Tibial nerve (tissue), 4 donors: ENCODE measurements at regions not wholly inside any gene's neighbourhood (a gene's known extent, or its start where the extent isn't known, plus 50 kb on each side); places are given as distances from the start of the nearest gene placed in this dataset.

Experiments used
- DNase-seq, 2 donors: peaks; one replicate each; pipeline ENCODE4 v3.0.0-alpha.2; 2019; ENCODE audit warnings: low spot score in 2 of 2
- H3K27ac ChIP-seq, 4 donors: fragments of 200-600 bp; sonication (generic) in 3 of 4; one replicate each; pipeline ENCODE4 v1.5.1; 2017 to 2019; ENCODE audit warnings: mild to moderate bottlenecking in 1 of 4
- H3K27me3 ChIP-seq, 2 donors: fragments of 200-600 bp; sonication (generic) in 1 of 2; one replicate each; pipeline versions ENCODE4 v1.5.1 to v1.6.0; 2017 to 2019
- H3K36me3 ChIP-seq, 3 donors: fragments of 200-600 bp; sonication (generic); one replicate each; pipeline ENCODE4 v1.5.1; 2018 to 2019
- H3K4me1 ChIP-seq, 4 donors: fragments of 200-600 bp; sonication (generic) in 3 of 4; one replicate each; pipeline ENCODE4 v1.5.1; 2017 to 2019
- H3K4me3 ChIP-seq, 4 donors: fragments of 200-600 bp; sonication (generic) in 3 of 4; one replicate each; pipeline ENCODE4 v1.5.1; 2017 to 2019; ENCODE audit warnings: mild to moderate bottlenecking in 1 of 4, moderate library complexity in 1 of 4
- H3K9me3 ChIP-seq, 4 donors: fragments of 200-600 bp; sonication (generic) in 3 of 4; one replicate each; pipeline ENCODE4 v1.5.1; 2017 to 2019
- EP300 ChIP-seq, 2 donors: sonication (generic); formaldehyde crosslinking; IDR thresholded peaks; one replicate each; pipeline ENCODE4 v1.6.1; 2017; ENCODE audit warnings: antibody characterized with exemption in 2 of 2, mild to moderate bottlenecking in 1 of 2
- POLR2A ChIP-seq, 2 donors: fragments of 450-650 bp; IDR thresholded peaks; one replicate each; pipeline ENCODE4 v1.6.1; 2017; ENCODE audit warnings: antibody characterized with exemption in 2 of 2, mild to moderate bottlenecking in 2 of 2, moderate library complexity in 2 of 2
- WGBS, 2 donors: methylation state at CpG; one replicate each; pipeline ENCODE4 v1.1.5; 2018; 5-methylcytosine and 5-hydroxymethylcytosine counted together
- TF ChIP-seq, protein P1 (sequence below), 5 experiments: fragments of 200-600 bp in 3 of 5; fragments of 450-650 bp in 2 of 5; sonication (generic) in 3 of 5; IDR thresholded peaks; one replicate each; pipeline ENCODE4 v1.5.1; 2016 to 2019; ENCODE audit warnings: antibody characterized with exemption in 5 of 5, mild to moderate bottlenecking in 3 of 5, moderate library complexity in 2 of 5

DNA sequence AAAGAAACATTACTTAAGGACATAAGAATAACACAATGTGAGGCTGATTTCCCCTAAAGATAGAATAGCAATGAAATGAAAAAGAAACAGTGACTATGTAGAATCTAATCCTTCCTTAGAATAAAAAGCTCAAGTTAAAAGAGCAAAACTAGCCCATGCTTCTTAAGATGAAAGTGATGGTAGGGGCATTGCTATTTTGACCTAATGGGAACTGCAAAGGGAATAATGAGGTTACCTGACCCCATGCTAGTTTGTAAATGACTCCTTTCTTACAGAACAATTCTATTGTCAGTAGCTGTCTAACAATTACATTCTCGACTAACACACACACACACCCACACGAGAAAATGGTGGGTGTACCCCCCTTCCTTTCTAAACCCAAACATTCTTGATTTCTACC is 575.8 kb downstream of the CSNK1G3 start:
- no peak overlapping the region for H3K27ac ChIP-seq
- no peaks in the 10 kb centered on the region for H3K36me3 ChIP-seq
- 57 to 58% methylated on average over 2 of the region's 2 CpGs for WGBS, 2 donors
- no peaks in the 10 kb centered on the region for H3K27me3 ChIP-seq
- DNase-seq, result no peak
- H3K9me3 ChIP-seq, result peaks cover 0 to 3% (median 0%) of the 10 kb centered on the region in 4 donors
- H3K4me1 ChIP-seq, result no peaks in the 10 kb centered on the region
- H3K4me3 ChIP-seq, result no peak overlapping the region
- no peak for TF ChIP-seq POLR2A (IDR thresholded peaks at IDR 0.05)
- TF ChIP-seq EP300 (IDR thresholded peaks at IDR 0.05), result no peak
- TF ChIP-seq, protein P1, sequence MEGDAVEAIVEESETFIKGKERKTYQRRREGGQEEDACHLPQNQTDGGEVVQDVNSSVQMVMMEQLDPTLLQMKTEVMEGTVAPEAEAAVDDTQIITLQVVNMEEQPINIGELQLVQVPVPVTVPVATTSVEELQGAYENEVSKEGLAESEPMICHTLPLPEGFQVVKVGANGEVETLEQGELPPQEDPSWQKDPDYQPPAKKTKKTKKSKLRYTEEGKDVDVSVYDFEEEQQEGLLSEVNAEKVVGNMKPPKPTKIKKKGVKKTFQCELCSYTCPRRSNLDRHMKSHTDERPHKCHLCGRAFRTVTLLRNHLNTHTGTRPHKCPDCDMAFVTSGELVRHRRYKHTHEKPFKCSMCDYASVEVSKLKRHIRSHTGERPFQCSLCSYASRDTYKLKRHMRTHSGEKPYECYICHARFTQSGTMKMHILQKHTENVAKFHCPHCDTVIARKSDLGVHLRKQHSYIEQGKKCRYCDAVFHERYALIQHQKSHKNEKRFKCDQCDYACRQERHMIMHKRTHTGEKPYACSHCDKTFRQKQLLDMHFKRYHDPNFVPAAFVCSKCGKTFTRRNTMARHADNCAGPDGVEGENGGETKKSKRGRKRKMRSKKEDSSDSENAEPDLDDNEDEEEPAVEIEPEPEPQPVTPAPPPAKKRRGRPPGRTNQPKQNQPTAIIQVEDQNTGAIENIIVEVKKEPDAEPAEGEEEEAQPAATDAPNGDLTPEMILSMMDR (IDR thresholded peaks at IDR 0.05), result no peak

DNA sequence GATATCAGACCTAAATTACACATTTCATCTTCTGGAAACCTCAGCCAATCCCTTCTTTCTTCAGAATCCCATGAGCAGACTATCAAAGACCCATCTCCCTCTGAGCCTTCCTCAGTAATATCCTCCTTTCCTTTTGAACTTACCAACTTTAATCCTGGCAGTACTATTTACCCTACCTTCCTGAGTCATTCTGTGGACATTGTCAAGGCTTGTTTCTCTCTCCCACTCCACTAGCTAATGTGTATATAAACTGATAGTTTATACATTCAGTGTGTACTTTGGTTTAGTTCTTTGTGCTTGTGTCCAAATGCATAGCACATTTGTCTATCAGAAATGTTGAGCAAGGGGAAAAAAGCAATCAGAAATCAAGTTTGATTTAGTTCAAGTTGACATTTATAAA is 568.3 kb downstream of the CSNK1G3 start:
- H3K36me3 ChIP-seq, result no peaks in the 10 kb centered on the region
- TF ChIP-seq, protein P1 (IDR thresholded peaks at IDR 0.05), result no peak
- TF ChIP-seq POLR2A (IDR thresholded peaks at IDR 0.05) (no peak), EP300 (IDR thresholded peaks at IDR 0.05) (no peak)
- H3K9me3 ChIP-seq, result no peaks in the 10 kb centered on the region
- no peak overlapping the region for H3K4me3 ChIP-seq
- H3K4me1 ChIP-seq, result peaks cover 0 to 3% (median 0%) of the 10 kb centered on the region in 4 donors
- H3K27ac ChIP-seq, result no peak overlapping the region
- no peaks in the 10 kb centered on the region for H3K27me3 ChIP-seq
- DNase-seq, result no peak

- no peaks in the 10 kb centered on the region for H3K9me3 ChIP-seq
- no peaks in the 10 kb centered on the region for H3K36me3 ChIP-seq
- peaks cover 0 to 3% (median 0%) of the 10 kb centered on the region in 4 donors for H3K4me1 ChIP-seq
- no peaks in the 10 kb centered on the region for H3K27me3 ChIP-seq
- TF ChIP-seq POLR2A (IDR thresholded peaks at IDR 0.05), result no peak
- TF ChIP-seq, protein P1 (IDR thresholded peaks at IDR 0.05), result no peak
- TF ChIP-seq EP300 (IDR thresholded peaks at IDR 0.05), result no peak
- no peak overlapping the region for H3K27ac ChIP-seq
- H3K4me3 ChIP-seq, result no peak overlapping the region
- no peak for DNase-seq
Observed at GRCh38 chr5:124079062-124079461, 567.1 kb downstream of the CSNK1G3 start.

DNA sequence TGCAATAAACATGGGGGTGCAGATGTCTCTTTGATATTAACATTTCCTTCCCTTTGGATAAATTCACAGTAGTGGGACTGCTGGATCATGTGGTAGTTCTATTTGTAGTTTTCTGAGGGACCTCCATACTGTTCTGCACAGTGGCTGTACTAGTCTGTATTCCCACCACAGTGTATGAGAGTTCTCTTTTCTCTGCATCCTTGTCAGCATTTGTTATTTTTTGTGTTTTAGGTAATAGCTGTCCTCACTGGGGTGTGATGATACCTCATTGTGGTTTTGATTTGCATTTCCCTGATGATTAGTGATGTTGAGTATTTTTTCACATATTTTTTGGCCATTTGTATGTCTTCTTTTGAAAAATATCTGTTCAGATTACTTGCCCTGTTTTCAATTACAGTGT is 562.5 kb downstream of the CSNK1G3 start:
- Histone ChIP-seq H3K4me1 (peaks cover 0 to 3% (median 0%) of the 10 kb centered on the region in 4 donors), H3K36me3 (no peaks in the 10 kb centered on the region), H3K4me3 (no peak overlapping the region), H3K9me3 (no peaks in the 10 kb centered on the region), H3K27ac (no peak overlapping the region), H3K27me3 (no peaks in the 10 kb centered on the region)
- no peak for TF ChIP-seq EP300 (IDR thresholded peaks at IDR 0.05)
- TF ChIP-seq POLR2A (IDR thresholded peaks at IDR 0.05), result no peak
- TF ChIP-seq, protein P1 (IDR thresholded peaks at IDR 0.05), result no peak
- DNase-seq, result no peak

DNA sequence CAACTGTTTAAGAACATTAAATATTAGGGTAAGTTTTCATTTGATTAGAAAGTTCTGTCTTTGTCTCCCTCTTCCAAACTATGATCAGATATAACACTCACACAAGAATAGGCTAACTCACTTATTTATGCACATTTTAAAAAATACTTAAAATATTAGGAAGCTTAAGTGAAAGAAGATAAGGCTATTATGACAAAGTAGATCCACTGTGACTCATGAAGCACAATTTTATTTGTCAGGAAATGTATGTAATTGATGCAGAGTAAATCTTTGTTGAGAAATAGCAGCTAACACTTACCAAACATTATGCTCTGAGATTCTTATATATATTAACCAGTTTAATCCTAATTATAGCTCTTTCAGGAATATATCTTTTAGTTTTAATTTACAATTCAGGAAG is 560.6 kb downstream of the CSNK1G3 start:
- H3K9me3 ChIP-seq, result no peaks in the 10 kb centered on the region
- no peaks in the 10 kb centered on the region for H3K36me3 ChIP-seq
- no peak overlapping the region for H3K27ac ChIP-seq
- no peak for DNase-seq
- TF ChIP-seq POLR2A (IDR thresholded peaks at IDR 0.05), result no peak
- TF ChIP-seq, protein P1 (IDR thresholded peaks at IDR 0.05), result no peak
- TF ChIP-seq EP300 (IDR thresholded peaks at IDR 0.05), result no peak
- no peaks in the 10 kb centered on the region for H3K27me3 ChIP-seq
- no peaks in the 10 kb centered on the region for H3K4me1 ChIP-seq
- no peak overlapping the region for H3K4me3 ChIP-seq
